Sciatic nerve (tissue), 2 donors: ENCODE measurements at regions not wholly inside any gene's neighbourhood (a gene's known extent, or its start where the extent isn't known, plus 50 kb on each side); places are given as distances from the start of the nearest gene placed in this dataset.
A peak's percentile ranks its signal among the peaks of the same experiment; 100 is the strongest.

Experiments
- ATAC-seq: fragments of 200-7000 bp; cut with Tn5 transposase; one replicate; pipeline ENCODE4 v1.9.1; 2020; ENCODE audit warnings: mild to moderate bottlenecking, moderate library complexity
- DNase-seq: peaks from one replicate; pipeline ENCODE4 v3.0.0-alpha.2; 2020; ENCODE audit warnings: low spot score
- intact Hi-C: fragments of 100-400 bp; cut with DNase I; formaldehyde crosslinking; loops from one replicate; pipeline ENCODE4 v1.14.2; 2022
- donor health status: DM: no; HTN: no; CAD: no.
- donor health status: DM: no; HTN: no; CAD: no.

- no peak for DNase-seq
- ATAC-seq, result no peak
- intact Hi-C loops, result no loop called here
These were observed 1206.2 kb upstream of the NCAM2 start for GRCh38 chr21:19792004-19792403.

GRCh38 chr21:19807201-19807600 is 1191.0 kb upstream of the NCAM2 start:
- ATAC-seq, result no peak
- no peak for DNase-seq
- intact Hi-C loops, result no loop called here

- intact Hi-C loops, result no loop called here
- no peak for ATAC-seq
These were observed 1187.4 kb upstream of the NCAM2 start for GRCh38 chr21:19810779-19811178.

GRCh38 chr21:19830446-19830845 is 1167.8 kb upstream of the NCAM2 start:
- ATAC-seq (no peak), DNase-seq (no peak)
- intact Hi-C loops, result no loop called here

More at GRCh38 chr21:19810779-19811178, 1187.4 kb upstream of the NCAM2 start:
- no peak for DNase-seq

GRCh38 chr21:19832551-19832950 is 1165.7 kb upstream of the NCAM2 start:
- intact Hi-C loops, result no loop called here
- ATAC-seq (no peak), DNase-seq (no peak)

- DNase-seq (no peak), ATAC-seq (no peak)
- intact Hi-C loops, result no loop called here
These were observed 1165.1 kb upstream of the NCAM2 start for GRCh38 chr21:19833082-19833481.

- ATAC-seq, result no peak
- intact Hi-C loops, result no loop called here
- DNase-seq, result no peak
These were observed 1155.6 kb upstream of the NCAM2 start for GRCh38 chr21:19842601-19843000.

- no peak for ATAC-seq
- DNase-seq, result no peak
- intact Hi-C loops, result no loop called here
These were observed 1153.9 kb upstream of the NCAM2 start for GRCh38 chr21:19844334-19844733.

GRCh38 chr21:19850157-19850556 is 1148.1 kb upstream of the NCAM2 start:
- ATAC-seq, result no peak
- DNase-seq, result no peak
- intact Hi-C loops, result no loop called here

GRCh38 chr21:19853061-19853460 is 1145.1 kb upstream of the NCAM2 start:
- intact Hi-C loops, result no loop called here
- DNase-seq (no peak), ATAC-seq (peak; percentile 20)

- intact Hi-C loops, result no loop called here
- peak; percentile 74 for ATAC-seq
- no peak for DNase-seq
These were observed 1144.3 kb upstream of the NCAM2 start for GRCh38 chr21:19853709-19854575.

GRCh38 chr21:19855522-19855921 is 1142.7 kb upstream of the NCAM2 start:
- intact Hi-C loops, result no loop called here
- ATAC-seq, result no peak
- DNase-seq, result no peak

GRCh38 chr21:19864476-19864875 is 1133.7 kb upstream of the NCAM2 start:
- intact Hi-C loops, result no loop called here
- ATAC-seq, result no peak
- DNase-seq, result no peak

GRCh38 chr21:19870682-19871081 is 1127.5 kb upstream of the NCAM2 start:
- ATAC-seq (no peak), DNase-seq (no peak)
- intact Hi-C loops, result no loop called here

- DNase-seq, result no peak
These were observed 1123.7 kb upstream of the NCAM2 start for GRCh38 chr21:19874521-19874920.

GRCh38 chr21:19878133-19878532 is 1120.1 kb upstream of the NCAM2 start:
- intact Hi-C loops, result no loop called here
- no peak for DNase-seq

More at GRCh38 chr21:19874521-19874920, 1123.7 kb upstream of the NCAM2 start:
- ATAC-seq, result no peak
- intact Hi-C loops, result no loop called here

GRCh38 chr21:19899645-19900044 is 1098.6 kb upstream of the NCAM2 start:
- intact Hi-C loops, result no loop called here
- no peak for DNase-seq
- no peak for ATAC-seq

More at GRCh38 chr21:19878133-19878532, 1120.1 kb upstream of the NCAM2 start:
- ATAC-seq, result no peak

GRCh38 chr21:19900149-19900548 is 1098.1 kb upstream of the NCAM2 start:
- no peak for ATAC-seq
- no peak for DNase-seq
- intact Hi-C loops, result no loop called here

GRCh38 chr21:19908390-19908789 is 1089.8 kb upstream of the NCAM2 start:
- intact Hi-C loops, result no loop called here
- DNase-seq, result no peak
- ATAC-seq, result no peak

- ATAC-seq (no peak), DNase-seq (no peak)
- intact Hi-C loops, result no loop called here
These were observed 1084.2 kb upstream of the NCAM2 start for GRCh38 chr21:19914028-19914427.

GRCh38 chr21:19921211-19921610 is 1077.0 kb upstream of the NCAM2 start:
- ATAC-seq (no peak), DNase-seq (no peak)
- intact Hi-C loops, result no loop called here
